Pancreas (tissue), 10 donors: ENCODE measurements at regions not wholly inside any gene's neighbourhood (a gene's known extent, or its start where the extent isn't known, plus 50 kb on each side); places are given as distances from the start of the nearest gene placed in this dataset.

ENCODE experiments used
- ATAC-seq, 4 donors: fragments of 200-7000 bp; cut with Tn5 transposase; one replicate each; pipeline versions ENCODE4 v1.8.0 to v1.9.1; 2020; ENCODE audit warnings: mild to moderate bottlenecking in 4 of 4, moderate library complexity in 4 of 4
- DNase-seq, 6 donors: peaks; one replicate each; pipeline ENCODE4 v3.0.0-alpha.2; 2020
- FAIRE-seq: peaks from 2 replicates; lab custom pipeline; 2012; peaks lifted over from hg19 to GRCh38; lab: Jason Lieb, UNC
- H3K27ac ChIP-seq, 4 donors: fragments of 200-600 bp; sonication (generic); 1 replicate in 3 of 4; 2 replicates in 1 of 4; pipeline versions ENCODE4 v1.5.0 to v1.8.0; 2020
- H3K27me3 ChIP-seq, 4 donors: fragments of 200-600 bp; one replicate each; pipeline ENCODE4 v1.8.0; 2021
- H3K36me3 ChIP-seq, 3 donors: fragments of 200-600 bp; sonication (generic) in 1 of 3; one replicate each; pipeline versions ENCODE4 v1.5.0 to v1.8.0; 2020 to 2021
- H3K4me1 ChIP-seq, 3 donors: fragments of 200-600 bp; one replicate each; pipeline ENCODE4 v1.8.0; 2021
- H3K4me3 ChIP-seq, 4 donors: fragments of 200-600 bp; sonication (generic) in 2 of 4; one replicate each; pipeline versions ENCODE4 v1.5.0 to v1.8.0; 2020 to 2021
- H3K9me3 ChIP-seq, 4 donors: fragments of 200-600 bp; one replicate each; pipeline ENCODE4 v1.8.0; 2021
- WGBS, 2 donors: extraction: QIAGEN DNeasy Blood & Tissue Kit; methylation state at CpG; one replicate each; pipeline ENCODE4 v1.1.7; 2013; 5-methylcytosine and 5-hydroxymethylcytosine counted together
- intact Hi-C, 3 donors: fragments of 100-400 bp; cut with DNase I; formaldehyde crosslinking; loops; one replicate each; pipeline versions ENCODE4 v1.11.1 to v1.14.2; 2022
- TF ChIP-seq, protein P1 (sequence below), 4 donors: fragments of 200-600 bp; sonication (generic) in 3 of 4; IDR thresholded peaks; one replicate each; pipeline versions ENCODE4 v1.5.0 to v1.8.0; 2021; ENCODE audit warnings: antibody characterized with exemption in 4 of 4
- donor health status: healthy with polysubstance abuse.
- donor health status: DM: no; HTN: no; CAD: no; lungs with moderate emphysema.
- donor health status: DM: no; HTN: no; CAD: no.
- donor health status: control.
- donor health status: control.
- donor health status: Bipolar disorder and iron deficiency.
- donor health status: DM: yes; HTN: yes; CAD: no.
- donor health status: DM: no; HTN: no; CAD: no.
- donor health status: DM: no; HTN: no; CAD: no.
- donor health status: DM: yes; HTN: yes; CAD: no.

DNA sequence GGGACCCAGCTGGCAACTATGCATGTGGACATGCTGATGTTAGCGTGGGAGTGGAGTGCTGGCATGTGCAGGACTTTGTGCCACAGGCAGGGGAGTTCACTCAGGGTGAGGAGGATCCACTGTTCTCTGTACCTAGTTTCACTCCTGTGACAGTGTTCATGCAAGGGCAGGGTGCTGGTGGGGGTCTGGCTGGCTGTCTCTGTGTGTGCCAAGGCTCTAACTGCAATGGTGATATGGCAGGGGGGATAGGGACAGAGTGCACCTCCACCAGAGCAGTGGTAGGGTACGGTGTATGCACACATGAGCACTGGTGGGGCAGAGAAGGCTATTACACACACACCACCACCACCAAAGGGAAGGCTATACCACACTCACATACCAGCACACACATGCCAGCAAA lies 210.2 kb upstream of the DEFB112 start:
- Histone ChIP-seq H3K4me1 (no peaks in the 10 kb centered on the region), H3K36me3 (no peaks in the 10 kb centered on the region), H3K9me3 (no peaks in the 10 kb centered on the region), H3K27ac (no peak overlapping the region), H3K27me3 (no peaks in the 10 kb centered on the region), H3K4me3 (no peak overlapping the region)
- no peak for DNase-seq
- FAIRE-seq: no peak
- intact Hi-C loops: no loop called here
- no peak for ATAC-seq
- TF ChIP-seq, protein P1, sequence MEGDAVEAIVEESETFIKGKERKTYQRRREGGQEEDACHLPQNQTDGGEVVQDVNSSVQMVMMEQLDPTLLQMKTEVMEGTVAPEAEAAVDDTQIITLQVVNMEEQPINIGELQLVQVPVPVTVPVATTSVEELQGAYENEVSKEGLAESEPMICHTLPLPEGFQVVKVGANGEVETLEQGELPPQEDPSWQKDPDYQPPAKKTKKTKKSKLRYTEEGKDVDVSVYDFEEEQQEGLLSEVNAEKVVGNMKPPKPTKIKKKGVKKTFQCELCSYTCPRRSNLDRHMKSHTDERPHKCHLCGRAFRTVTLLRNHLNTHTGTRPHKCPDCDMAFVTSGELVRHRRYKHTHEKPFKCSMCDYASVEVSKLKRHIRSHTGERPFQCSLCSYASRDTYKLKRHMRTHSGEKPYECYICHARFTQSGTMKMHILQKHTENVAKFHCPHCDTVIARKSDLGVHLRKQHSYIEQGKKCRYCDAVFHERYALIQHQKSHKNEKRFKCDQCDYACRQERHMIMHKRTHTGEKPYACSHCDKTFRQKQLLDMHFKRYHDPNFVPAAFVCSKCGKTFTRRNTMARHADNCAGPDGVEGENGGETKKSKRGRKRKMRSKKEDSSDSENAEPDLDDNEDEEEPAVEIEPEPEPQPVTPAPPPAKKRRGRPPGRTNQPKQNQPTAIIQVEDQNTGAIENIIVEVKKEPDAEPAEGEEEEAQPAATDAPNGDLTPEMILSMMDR (IDR thresholded peaks at IDR 0.05): no peak
- 50 to 75% methylated on average over 2 of the region's 2 CpGs for WGBS, 2 donors

DNA sequence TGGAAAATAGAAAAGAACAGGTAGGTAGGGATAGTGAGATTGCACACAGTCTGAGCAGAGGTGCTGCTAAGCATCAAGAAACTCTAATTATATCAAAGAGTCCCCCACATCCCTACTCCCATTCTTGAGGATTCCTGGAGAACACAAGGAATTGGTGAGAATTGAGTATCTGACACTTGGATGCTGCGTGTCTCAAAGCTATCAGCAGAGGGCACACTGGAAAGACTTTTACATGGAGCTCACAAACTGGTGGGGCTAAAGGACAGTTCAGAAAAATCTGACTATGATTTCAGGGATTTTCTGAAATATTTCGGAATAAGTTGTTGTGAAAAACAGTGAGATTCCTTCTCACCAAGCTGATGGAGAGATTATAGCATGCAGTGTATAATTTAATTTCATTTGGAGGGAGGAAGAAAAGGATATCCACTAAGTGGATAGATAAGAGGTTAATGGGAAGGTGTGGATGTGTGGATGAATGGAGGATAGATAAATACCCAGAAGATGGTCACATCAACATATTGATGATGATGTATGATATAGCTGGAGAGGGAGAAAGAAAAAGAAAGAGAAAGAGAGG lies 215.4 kb upstream of the DEFB112 start:
- no peak for DNase-seq
- 15 to 22% methylated on average over 2 of the region's 2 CpGs for WGBS, 2 donors
- peak in 1 of 4 donors; percentile 34 for ATAC-seq
- no peaks in the 10 kb centered on the region for H3K27me3 ChIP-seq
- no peak overlapping the region for H3K4me3 ChIP-seq
- H3K4me1 ChIP-seq: no peaks in the 10 kb centered on the region
- intact Hi-C loops: no loop called here
- H3K9me3 ChIP-seq: no peaks in the 10 kb centered on the region
- no peak for FAIRE-seq
- no peaks in the 10 kb centered on the region for H3K36me3 ChIP-seq
- TF ChIP-seq, protein P1 (IDR thresholded peaks at IDR 0.05): no peak
- no peak overlapping the region for H3K27ac ChIP-seq

DNA sequence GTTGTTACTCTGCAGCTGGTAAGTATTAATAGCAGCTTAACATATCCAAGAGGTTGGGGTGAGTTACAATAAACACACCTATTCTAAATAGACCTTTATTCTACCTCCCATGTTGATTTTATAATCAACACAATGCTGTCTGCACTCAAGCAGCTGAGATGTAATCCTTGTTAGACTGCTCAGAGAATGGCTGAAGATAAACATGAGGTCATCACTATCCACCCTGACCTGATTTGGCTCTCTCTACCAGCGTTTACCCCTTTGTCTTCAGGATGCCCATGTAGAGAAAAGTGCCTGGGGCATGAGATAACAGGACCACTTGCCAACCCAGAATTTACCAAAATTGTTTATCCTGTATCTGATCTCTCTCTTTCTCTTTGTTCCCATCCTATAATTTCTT lies 220.7 kb upstream of the DEFB112 start:
- intact Hi-C loops: no loop called here
- no peaks in the 10 kb centered on the region for H3K27me3 ChIP-seq
- FAIRE-seq (no peak), DNase-seq (no peak), ATAC-seq (no peak)
- no peaks in the 10 kb centered on the region for H3K36me3 ChIP-seq
- TF ChIP-seq, protein P1 (IDR thresholded peaks at IDR 0.05): no peak
- no peak overlapping the region for H3K27ac ChIP-seq
- H3K4me3 ChIP-seq: no peak overlapping the region
- H3K4me1 ChIP-seq: no peaks in the 10 kb centered on the region
- WGBS, 2 donors: 6 to 23% methylated on average over 1 of the region's 1 CpG
- H3K9me3 ChIP-seq: no peaks in the 10 kb centered on the region

DNA sequence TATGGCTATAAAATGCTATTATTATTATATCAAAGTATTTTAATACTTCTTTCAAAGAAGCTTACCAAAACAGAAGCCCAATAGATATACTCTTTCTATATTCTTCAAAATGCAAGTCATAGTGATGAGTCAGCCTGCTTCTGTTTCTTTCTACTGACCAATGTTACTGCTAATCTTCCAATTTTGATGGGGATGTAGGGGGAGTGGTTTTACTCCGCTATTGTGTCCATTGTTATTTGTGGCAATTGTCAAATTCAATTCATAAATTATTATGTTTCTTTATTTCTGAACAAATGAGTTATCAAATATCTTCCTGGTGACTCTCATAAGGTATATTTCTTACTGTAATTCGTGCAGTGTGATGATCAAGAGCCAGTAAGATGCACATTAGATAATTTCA lies 221.5 kb upstream of the DEFB112 start:
- Histone ChIP-seq H3K27me3 (no peaks in the 10 kb centered on the region), H3K4me3 (no peak overlapping the region), H3K27ac (no peak overlapping the region), H3K4me1 (no peaks in the 10 kb centered on the region), H3K36me3 (no peaks in the 10 kb centered on the region), H3K9me3 (no peaks in the 10 kb centered on the region)
- FAIRE-seq: no peak
- WGBS, 2 donors: 41 to 58% methylated on average over 2 of the region's 2 CpGs
- TF ChIP-seq, protein P1 (IDR thresholded peaks at IDR 0.05): no peak
- ATAC-seq: no peak
- intact Hi-C loops: no loop called here
- no peak for DNase-seq

DNA sequence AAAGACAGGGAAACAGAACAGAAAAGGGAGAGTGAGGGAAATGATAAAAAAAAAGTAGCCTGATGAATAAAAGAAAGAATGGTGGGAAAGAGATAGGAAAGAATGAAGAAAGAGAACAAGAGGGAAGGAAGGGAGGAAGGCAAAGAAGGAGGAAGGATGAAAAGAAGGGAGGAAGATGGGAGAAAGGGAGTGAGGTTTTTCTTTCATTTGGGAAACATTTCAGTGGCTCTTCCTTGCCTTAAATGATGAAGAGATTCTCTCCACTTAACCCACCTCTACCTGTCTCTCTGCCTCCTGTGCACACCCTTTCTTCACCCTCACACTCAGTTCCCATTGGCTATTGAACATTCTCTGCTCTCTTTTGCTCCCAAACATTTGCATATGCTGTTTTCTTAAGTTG lies 222.1 kb upstream of the DEFB112 start:
- Histone ChIP-seq H3K4me3 (no peak overlapping the region), H3K4me1 (no peaks in the 10 kb centered on the region), H3K27ac (no peak overlapping the region), H3K36me3 (no peaks in the 10 kb centered on the region), H3K27me3 (no peaks in the 10 kb centered on the region), H3K9me3 (no peaks in the 10 kb centered on the region)
- DNase-seq: no peak
- intact Hi-C loops: no loop called here
- no peak for FAIRE-seq
- no peak for ATAC-seq
- TF ChIP-seq, protein P1 (IDR thresholded peaks at IDR 0.05): no peak
